ENCODE measurements at regions not wholly inside any gene's neighbourhood (a gene's known extent, or its start where the extent isn't known, plus 50 kb on each side); places are given as distances from the start of the nearest gene placed in this dataset.

GRCh38 chr14:80004871-80005270 lies 206.4 kb downstream of the DIO2 start (continued):
- TF ChIP-seq EZH2phosphoT487 (IDR thresholded peaks at IDR 0.05; ENCODE audit: unreplicated experiment) = no peak

DNA sequence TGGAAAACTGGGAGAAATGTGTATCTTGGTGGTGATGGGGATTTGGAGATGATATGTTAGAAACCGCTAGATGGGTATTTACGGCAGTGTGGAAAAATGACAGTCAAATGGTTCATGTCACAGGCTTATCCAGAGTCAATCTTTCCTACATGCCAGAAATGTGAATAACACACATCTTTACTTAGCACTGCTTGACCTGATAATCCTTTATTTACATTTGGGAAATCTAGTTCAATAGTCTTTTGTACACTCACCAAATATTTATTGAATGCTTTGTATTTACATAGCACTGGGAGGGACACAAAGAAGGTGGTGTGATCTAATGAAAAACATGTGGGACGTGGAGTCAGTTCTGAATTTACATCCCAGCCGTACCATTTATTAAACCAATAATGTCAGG lies 208.2 kb downstream of the DIO2 start:
- H3K27me3 ChIP-seq (ENCODE audit: insufficient read depth) = no peaks in the 10 kb centered on the region
- H3K4me3 ChIP-seq = no peak overlapping the region
- Mint-ChIP-seq H3K4me3 (no peak overlapping the region), H3K27ac (no peak overlapping the region), H3K36me3 (ENCODE audit: low read depth) (no peaks in the 10 kb centered on the region), H3K9me3 (no peaks in the 10 kb centered on the region), H3K27me3 (ENCODE audit: insufficient read depth, low read depth, poor library complexity) (no peaks in the 10 kb centered on the region), H3K4me1 (no peaks in the 10 kb centered on the region)
- H3K4me2 ChIP-seq = no peak overlapping the region
- no peaks in the 10 kb centered on the region for H3K79me2 ChIP-seq (replicated peaks; ENCODE audit: insufficient read depth)
- no peaks in the 10 kb centered on the region for H3F3A ChIP-seq (replicated peaks; ENCODE audit: low read depth)
- no peak overlapping the region for H3K27ac ChIP-seq (ENCODE audit: low read depth)
- no peak overlapping the region for H2AFZ ChIP-seq
- TF ChIP-seq EZH2 (IDR thresholded peaks at IDR 0.05; ENCODE audit: low read depth, unreplicated experiment) = no peak
- no peak for TF ChIP-seq CREB1 (CRISPR knock-in tag; IDR thresholded peaks at IDR 0.05; ENCODE audit: low read depth)
- TF ChIP-seq STAT1 (IDR thresholded peaks at IDR 0.05; ENCODE audit: unreplicated experiment) = no peak
- DNase-seq (ENCODE audit: low spot score) (no peak), ATAC-seq (no peak)
- H3K4me1 ChIP-seq (ENCODE audit: insufficient read depth) = no peaks in the 10 kb centered on the region
- no peaks in the 10 kb centered on the region; the same call in 1 of the 2 replicates for H3K36me3 ChIP-seq (ENCODE audit: insufficient read depth)
- no peaks in the 10 kb centered on the region for H4K20me1 ChIP-seq (replicated peaks; ENCODE audit: insufficient read depth)
- H3K9me2 ChIP-seq (ENCODE audit: insufficient read depth) = no peaks in the 10 kb centered on the region

DNA sequence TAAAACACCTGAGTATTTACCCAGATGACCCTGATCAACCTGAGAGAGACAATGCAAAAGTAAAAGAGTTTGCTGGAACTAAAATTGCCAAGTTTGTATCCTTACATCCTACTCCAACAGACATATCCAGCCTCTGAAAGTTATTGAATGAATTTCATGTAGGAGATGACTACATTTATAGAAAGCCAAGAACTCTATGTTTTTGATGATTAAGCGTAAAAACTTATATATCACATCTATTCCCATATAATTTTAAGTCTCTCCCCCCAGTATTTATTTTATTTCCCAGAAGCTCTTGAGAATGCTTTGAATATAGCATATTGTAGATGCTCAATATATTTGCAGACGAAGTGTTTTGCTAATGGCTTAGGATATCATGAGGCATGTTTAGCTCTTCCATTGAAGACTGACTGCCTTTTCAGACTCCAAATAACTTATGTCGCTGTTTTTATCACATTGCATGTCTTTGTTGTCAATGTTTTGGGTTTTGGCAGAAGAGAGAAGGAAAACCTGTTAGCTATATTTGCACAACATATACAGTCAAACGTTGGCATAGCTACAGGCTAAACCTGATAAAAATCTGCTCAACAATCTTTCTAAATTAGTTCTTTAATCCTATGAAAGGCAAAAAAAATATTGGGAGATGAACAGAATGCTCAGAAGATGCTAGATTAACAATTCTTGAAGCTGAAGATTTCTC lies 213.6 kb downstream of the DIO2 start:
- H3K4me1 ChIP-seq (ENCODE audit: insufficient read depth) = no peaks in the 10 kb centered on the region
- no peak for ATAC-seq
- Mint-ChIP-seq H3K27me3 (ENCODE audit: insufficient read depth, low read depth, poor library complexity) (peaks cover 19% of the 10 kb centered on the region), H3K4me1 (peaks cover under 1% of the 10 kb centered on the region; the same call in 2 of the 3 replicates), H3K27ac (no peak overlapping the region), H3K4me3 (no peak overlapping the region), H3K9me3 (no peaks in the 10 kb centered on the region), H3K36me3 (ENCODE audit: low read depth) (no peaks in the 10 kb centered on the region)
- no peaks in the 10 kb centered on the region for H3K79me2 ChIP-seq (replicated peaks; ENCODE audit: insufficient read depth)
- H3K9me2 ChIP-seq (ENCODE audit: insufficient read depth) = no peaks in the 10 kb centered on the region
- H3K27me3 ChIP-seq (ENCODE audit: insufficient read depth) = peaks cover 43% of the 10 kb centered on the region
- no peak overlapping the region for H3K4me2 ChIP-seq
- H2AFZ ChIP-seq = no peak overlapping the region
- H3K4me3 ChIP-seq = no peak overlapping the region
- H3K27ac ChIP-seq (ENCODE audit: low read depth) = no peak overlapping the region
- no peak for DNase-seq (ENCODE audit: low spot score)
- no peaks in the 10 kb centered on the region for H3K36me3 ChIP-seq (ENCODE audit: insufficient read depth)
- no peaks in the 10 kb centered on the region for H3F3A ChIP-seq (replicated peaks; ENCODE audit: low read depth)
- H4K20me1 ChIP-seq (replicated peaks; ENCODE audit: insufficient read depth) = no peaks in the 10 kb centered on the region
- TF ChIP-seq POLR2AphosphoS5 (IDR thresholded peaks at IDR 0.05; ENCODE audit: low read depth) (no peak), NANOG (IDR thresholded peaks at IDR 0.05; ENCODE audit: borderline replicate concordance) (no peak), CREB1 (CRISPR knock-in tag; IDR thresholded peaks at IDR 0.05; ENCODE audit: low read depth) (no peak), EZH2 (IDR thresholded peaks at IDR 0.05; ENCODE audit: low read depth, unreplicated experiment) (no peak), ZNF114 (CRISPR knock-in tag; IDR thresholded peaks at IDR 0.05) (no peak)
- TF ChIP-seq, protein P1, sequence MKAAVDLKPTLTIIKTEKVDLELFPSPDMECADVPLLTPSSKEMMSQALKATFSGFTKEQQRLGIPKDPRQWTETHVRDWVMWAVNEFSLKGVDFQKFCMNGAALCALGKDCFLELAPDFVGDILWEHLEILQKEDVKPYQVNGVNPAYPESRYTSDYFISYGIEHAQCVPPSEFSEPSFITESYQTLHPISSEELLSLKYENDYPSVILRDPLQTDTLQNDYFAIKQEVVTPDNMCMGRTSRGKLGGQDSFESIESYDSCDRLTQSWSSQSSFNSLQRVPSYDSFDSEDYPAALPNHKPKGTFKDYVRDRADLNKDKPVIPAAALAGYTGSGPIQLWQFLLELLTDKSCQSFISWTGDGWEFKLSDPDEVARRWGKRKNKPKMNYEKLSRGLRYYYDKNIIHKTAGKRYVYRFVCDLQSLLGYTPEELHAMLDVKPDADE (IDR thresholded peaks at IDR 0.05) = no peak
- TF ChIP-seq, protein P2, sequence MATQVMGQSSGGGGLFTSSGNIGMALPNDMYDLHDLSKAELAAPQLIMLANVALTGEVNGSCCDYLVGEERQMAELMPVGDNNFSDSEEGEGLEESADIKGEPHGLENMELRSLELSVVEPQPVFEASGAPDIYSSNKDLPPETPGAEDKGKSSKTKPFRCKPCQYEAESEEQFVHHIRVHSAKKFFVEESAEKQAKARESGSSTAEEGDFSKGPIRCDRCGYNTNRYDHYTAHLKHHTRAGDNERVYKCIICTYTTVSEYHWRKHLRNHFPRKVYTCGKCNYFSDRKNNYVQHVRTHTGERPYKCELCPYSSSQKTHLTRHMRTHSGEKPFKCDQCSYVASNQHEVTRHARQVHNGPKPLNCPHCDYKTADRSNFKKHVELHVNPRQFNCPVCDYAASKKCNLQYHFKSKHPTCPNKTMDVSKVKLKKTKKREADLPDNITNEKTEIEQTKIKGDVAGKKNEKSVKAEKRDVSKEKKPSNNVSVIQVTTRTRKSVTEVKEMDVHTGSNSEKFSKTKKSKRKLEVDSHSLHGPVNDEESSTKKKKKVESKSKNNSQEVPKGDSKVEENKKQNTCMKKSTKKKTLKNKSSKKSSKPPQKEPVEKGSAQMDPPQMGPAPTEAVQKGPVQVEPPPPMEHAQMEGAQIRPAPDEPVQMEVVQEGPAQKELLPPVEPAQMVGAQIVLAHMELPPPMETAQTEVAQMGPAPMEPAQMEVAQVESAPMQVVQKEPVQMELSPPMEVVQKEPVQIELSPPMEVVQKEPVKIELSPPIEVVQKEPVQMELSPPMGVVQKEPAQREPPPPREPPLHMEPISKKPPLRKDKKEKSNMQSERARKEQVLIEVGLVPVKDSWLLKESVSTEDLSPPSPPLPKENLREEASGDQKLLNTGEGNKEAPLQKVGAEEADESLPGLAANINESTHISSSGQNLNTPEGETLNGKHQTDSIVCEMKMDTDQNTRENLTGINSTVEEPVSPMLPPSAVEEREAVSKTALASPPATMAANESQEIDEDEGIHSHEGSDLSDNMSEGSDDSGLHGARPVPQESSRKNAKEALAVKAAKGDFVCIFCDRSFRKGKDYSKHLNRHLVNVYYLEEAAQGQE (IDR thresholded peaks at IDR 0.05; ENCODE audit: unreplicated experiment) = no peak
- TF ChIP-seq, protein P3, sequence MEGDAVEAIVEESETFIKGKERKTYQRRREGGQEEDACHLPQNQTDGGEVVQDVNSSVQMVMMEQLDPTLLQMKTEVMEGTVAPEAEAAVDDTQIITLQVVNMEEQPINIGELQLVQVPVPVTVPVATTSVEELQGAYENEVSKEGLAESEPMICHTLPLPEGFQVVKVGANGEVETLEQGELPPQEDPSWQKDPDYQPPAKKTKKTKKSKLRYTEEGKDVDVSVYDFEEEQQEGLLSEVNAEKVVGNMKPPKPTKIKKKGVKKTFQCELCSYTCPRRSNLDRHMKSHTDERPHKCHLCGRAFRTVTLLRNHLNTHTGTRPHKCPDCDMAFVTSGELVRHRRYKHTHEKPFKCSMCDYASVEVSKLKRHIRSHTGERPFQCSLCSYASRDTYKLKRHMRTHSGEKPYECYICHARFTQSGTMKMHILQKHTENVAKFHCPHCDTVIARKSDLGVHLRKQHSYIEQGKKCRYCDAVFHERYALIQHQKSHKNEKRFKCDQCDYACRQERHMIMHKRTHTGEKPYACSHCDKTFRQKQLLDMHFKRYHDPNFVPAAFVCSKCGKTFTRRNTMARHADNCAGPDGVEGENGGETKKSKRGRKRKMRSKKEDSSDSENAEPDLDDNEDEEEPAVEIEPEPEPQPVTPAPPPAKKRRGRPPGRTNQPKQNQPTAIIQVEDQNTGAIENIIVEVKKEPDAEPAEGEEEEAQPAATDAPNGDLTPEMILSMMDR (conservative IDR thresholded peaks at IDR 0.05; ENCODE audit: low read depth in 2 of 2) = no peak
